MCF 10A (cell line): ENCODE measurements at regions not wholly inside any gene's neighbourhood (a gene's known extent, or its start where the extent isn't known, plus 50 kb on each side); places are given as distances from the start of the nearest gene placed in this dataset.

ENCODE experiments used
- BruUV-seq: library from RNA; stranded (reverse); fragments of 400-500 nt; replicated peaks from 2 replicates; lab custom pipeline; 2021; lab: Mats Ljungman, UMichigan
- CTCF ChIA-PET: fragments of 300-600 bp; sonication (Branson Sonifier 250); formaldehyde crosslinking; extraction: SDS; loops from one replicate; lab custom pipeline; 2021; ENCODE audit warnings: antibody characterized with exemption, inconsistent platforms; lab: Yijun Ruan, JAX
- POLR2A ChIA-PET: fragments of 300-600, 350-650 bp; sonication (Branson Sonifier 250); formaldehyde crosslinking; extraction: SDS; loops from one replicate; lab custom pipeline; 2020; ENCODE audit warnings: antibody characterized with exemption, inconsistent platforms; lab: Yijun Ruan, JAX
- DNase-seq: peaks from one replicate; pipeline ENCODE4 v3.0.0-alpha.2; 2018; ENCODE audit not compliant: unreplicated experiment
- H3K27ac Mint-ChIP-seq: one replicate; pipeline ENCODE4 v1.8.0; 2022; ENCODE audit warnings: mild to moderate bottlenecking, low read depth, mixed read lengths; ENCODE audit not compliant: unreplicated experiment
- H3K27me3 Mint-ChIP-seq: one replicate; pipeline ENCODE4 v1.8.0; 2022; ENCODE audit warnings: mixed read lengths; ENCODE audit not compliant: insufficient read depth, unreplicated experiment
- H3K36me3 Mint-ChIP-seq: one replicate; pipeline ENCODE4 v1.8.0; 2022; ENCODE audit warnings: mild to moderate bottlenecking, moderate library complexity, mixed read lengths; ENCODE audit not compliant: insufficient read depth, unreplicated experiment
- H3K4me1 Mint-ChIP-seq: one replicate; pipeline ENCODE4 v1.8.0; 2022; ENCODE audit warnings: mixed read lengths; ENCODE audit not compliant: insufficient read depth, unreplicated experiment
- H3K4me3 Mint-ChIP-seq: one replicate; pipeline ENCODE4 v1.8.0; 2022; ENCODE audit warnings: mild to moderate bottlenecking, moderate library complexity, mixed read lengths; ENCODE audit not compliant: unreplicated experiment
- H3K9me3 Mint-ChIP-seq: one replicate; pipeline ENCODE4 v1.8.0; 2022; ENCODE audit warnings: mixed read lengths; ENCODE audit not compliant: unreplicated experiment
- CTCF ChIP-seq: fragments of 200-600 bp; IDR thresholded peaks from one replicate; pipeline ENCODE4 v1.8.0; 2022; ENCODE audit warnings: antibody characterized with exemption, mild to moderate bottlenecking; ENCODE audit not compliant: unreplicated experiment
- intact Hi-C: fragments of 100-400 bp; cut with micrococcal nuclease; formaldehyde crosslinking; loops from 2 replicates; pipeline ENCODE4 v1.14.1; 2022

GRCh38 chr21:16993416-16994038 is 519.3 kb upstream of the CXADR start:
- H3K36me3 Mint-ChIP-seq, result no peaks in the 10 kb centered on the region
- no TSS peak for BruUV-seq
- H3K4me1 Mint-ChIP-seq, result no peaks in the 10 kb centered on the region
- no peak overlapping the region for H3K4me3 Mint-ChIP-seq
- H3K27ac Mint-ChIP-seq, result no peak overlapping the region
- no peaks in the 10 kb centered on the region for H3K27me3 Mint-ChIP-seq
- no peak for DNase-seq
- CTCF ChIA-PET, result interaction anchor here (0.6 kb wide), 1 partner anchor 824 kb away, joined by 4 read pairs; no protein-coding TSS in a partner anchor
- no peak for TF ChIP-seq CTCF
- H3K9me3 Mint-ChIP-seq, result peaks cover 8% of the 10 kb centered on the region
- POLR2A ChIA-PET, result no interaction called here
- intact Hi-C loops, result no loop called here

- BruUV-seq, result no TSS peak
- POLR2A ChIA-PET, result interaction anchor here (0.6 kb wide), 2 partner anchors 463 to 1023 kb away, joined by 3 read pairs; no protein-coding TSS in a partner anchor
- Mint-ChIP-seq H3K9me3 (peaks cover 7% of the 10 kb centered on the region), H3K27ac (no peak overlapping the region), H3K27me3 (no peaks in the 10 kb centered on the region), H3K36me3 (no peaks in the 10 kb centered on the region), H3K4me1 (peaks cover 21% of the 10 kb centered on the region), H3K4me3 (no peak overlapping the region)
- intact Hi-C loops, result no loop called here
- CTCF ChIA-PET, result no interaction called here
- DNase-seq, result no peak
- TF ChIP-seq CTCF, result no peak
Observed at GRCh38 chr21:17002594-17003257, 510.1 kb upstream of the CXADR start.

GRCh38 chr21:17003258-17003615 is 509.6 kb upstream of the CXADR start:
- no peak overlapping the region for H3K27ac Mint-ChIP-seq
- H3K4me3 Mint-ChIP-seq, result peak overlapping the region; percentile 67
- no peak for TF ChIP-seq CTCF
- ChIA-PET CTCF (no interaction called here), POLR2A (interaction anchor here (0.6 kb wide), 2 partner anchors 463 to 1023 kb away, joined by 3 read pairs; no protein-coding TSS in a partner anchor)
- no peaks in the 10 kb centered on the region for H3K27me3 Mint-ChIP-seq
- no TSS peak for BruUV-seq
- no peak for DNase-seq
- peaks cover 21% of the 10 kb centered on the region for H3K4me1 Mint-ChIP-seq
- intact Hi-C loops, result no loop called here
- H3K9me3 Mint-ChIP-seq, result peaks cover 7% of the 10 kb centered on the region
- no peaks in the 10 kb centered on the region for H3K36me3 Mint-ChIP-seq

- intact Hi-C loops, result no loop called here
- TF ChIP-seq CTCF, result no peak
- Mint-ChIP-seq H3K36me3 (no peaks in the 10 kb centered on the region), H3K27ac (peak overlapping the region; percentile 78), H3K27me3 (no peaks in the 10 kb centered on the region), H3K4me3 (peak overlapping the region; percentile 67), H3K9me3 (peaks cover 7% of the 10 kb centered on the region), H3K4me1 (peaks cover 21% of the 10 kb centered on the region)
- no peak for DNase-seq
- BruUV-seq, result no TSS peak
- CTCF ChIA-PET, result interaction anchor here (0.7 kb wide), 1 partner anchor 37 kb away, joined by 3 read pairs; no protein-coding TSS in a partner anchor
- POLR2A ChIA-PET, result no interaction called here
Observed at GRCh38 chr21:17003763-17004373, 509.0 kb upstream of the CXADR start.
